GM23338 (cell line): ENCODE measurements at regions not wholly inside any gene's neighbourhood (a gene's known extent, or its start where the extent isn't known, plus 50 kb on each side); places are given as distances from the start of the nearest gene placed in this dataset.

Experiments
- ATAC-seq: fragments of 200-7000 bp; cut with Tn5 transposase; 3 replicates; pipeline ENCODE4 v1.9.1; 2020
- DNase-seq: peaks from one replicate; pipeline ENCODE4 v3.0.0-alpha.2; 2015; ENCODE audit warnings: low spot score
- H2AFZ ChIP-seq: fragments of 200-600 bp; sonication (generic); 2 replicates; pipeline ENCODE4 v1.8.0; 2016; ENCODE audit warnings: antibody characterized with exemption, mild to moderate bottlenecking, moderate library complexity
- H3F3A ChIP-seq: fragments of 200-600 bp; sonication (generic); replicated peaks from 2 replicates; pipeline ENCODE4 v1.8.0; 2017; ENCODE audit warnings: antibody characterized with exemption, mixed run types, low read depth
- H3K27ac ChIP-seq: fragments of 200-600 bp; sonication (generic); 2 replicates; pipeline ENCODE4 v1.6.1; 2016; ENCODE audit warnings: low read depth
- H3K27me3 ChIP-seq: fragments of 200-600 bp; sonication (generic); 2 replicates; pipeline ENCODE4 v1.8.0; 2016; ENCODE audit warnings: mild to moderate bottlenecking, mixed run types, moderate library complexity; ENCODE audit not compliant: insufficient read depth
- H3K36me3 ChIP-seq: fragments of 200-600 bp; sonication (generic); 2 replicates; pipeline ENCODE4 v1.8.0; 2016; ENCODE audit warnings: mild to moderate bottlenecking; ENCODE audit not compliant: insufficient read depth
- H3K4me1 ChIP-seq: fragments of 200-600 bp; sonication (generic); 2 replicates; pipeline ENCODE4 v1.8.0; 2016; ENCODE audit warnings: mild to moderate bottlenecking, moderate library complexity; ENCODE audit not compliant: insufficient read depth
- H3K4me2 ChIP-seq: fragments of 200-600 bp; sonication (generic); 2 replicates; pipeline ENCODE4 v1.7.1; 2017; ENCODE audit warnings: mixed run types
- H3K4me3 ChIP-seq: fragments of 200-600 bp; sonication (generic); 2 replicates; pipeline ENCODE4 v1.6.1; 2016; ENCODE audit warnings: mixed run types
- H3K79me2 ChIP-seq: fragments of 200-600 bp; sonication (generic); replicated peaks from 2 replicates; pipeline ENCODE4 v1.8.0; 2017; ENCODE audit warnings: mild to moderate bottlenecking; ENCODE audit not compliant: insufficient read depth
- H3K9me2 ChIP-seq: fragments of 200-600 bp; sonication (generic); 2 replicates; pipeline ENCODE4 v1.8.0; 2017; ENCODE audit not compliant: insufficient read depth
- H4K20me1 ChIP-seq: fragments of 200-600 bp; sonication (generic); replicated peaks from 2 replicates; pipeline ENCODE4 v1.8.0; 2017; ENCODE audit warnings: mild to moderate bottlenecking; ENCODE audit not compliant: insufficient read depth
- H3K27ac Mint-ChIP-seq: 2 replicates; pipeline ENCODE4 v1.8.0; 2020; ENCODE audit warnings: inconsistent platforms, mild to moderate bottlenecking, moderate library complexity, mixed read lengths
- H3K27me3 Mint-ChIP-seq: 3 replicates; pipeline ENCODE4 v1.8.0; 2022; ENCODE audit warnings: low read depth, mild to moderate bottlenecking, moderate library complexity, mixed read lengths, inconsistent platforms; ENCODE audit not compliant: insufficient read depth, poor library complexity
- H3K36me3 Mint-ChIP-seq: 3 replicates; pipeline ENCODE4 v1.8.0; 2021; ENCODE audit warnings: low read depth, mild to moderate bottlenecking, inconsistent platforms, moderate library complexity, mixed read lengths
- H3K4me1 Mint-ChIP-seq: 3 replicates; pipeline ENCODE4 v1.8.0; 2020; ENCODE audit warnings: mild to moderate bottlenecking, inconsistent platforms, mixed read lengths
- H3K4me3 Mint-ChIP-seq: 3 replicates; pipeline ENCODE4 v1.8.0; 2021; ENCODE audit warnings: moderate library complexity, mild to moderate bottlenecking, inconsistent platforms, mixed read lengths
- H3K9me3 Mint-ChIP-seq: 3 replicates; pipeline ENCODE4 v1.8.0; 2020; ENCODE audit warnings: moderate library complexity, mild to moderate bottlenecking, inconsistent platforms, mixed read lengths
- CREB1 ChIP-seq: fragments of 250-450 bp; sonication (Bioruptor Pico); IDR thresholded peaks from 2 replicates; pipeline ENCODE4 v1.5.0; 2020; ENCODE audit warnings: low read depth, mild to moderate bottlenecking, moderate library complexity
- CTCF ChIP-seq, 2 experiments: fragments of 200-600 bp in 1 of 2; sonication (generic) in 1 of 2; conservative IDR thresholded peaks; 2 replicates each; pipeline versions ENCODE4 v1.5.1 to v1.6.1; 2016 to 2017; ENCODE audit warnings: antibody characterized with exemption in 2 of 2, low read depth in 2 of 2, mild to moderate bottlenecking in 2 of 2, moderate library complexity in 1 of 2
- ETS1 ChIP-seq: IDR thresholded peaks from 2 replicates; pipeline ENCODE4 v1.6.1; 2016; ENCODE audit warnings: antibody characterized with exemption
- EZH2phosphoT487 ChIP-seq: fragments of 200-600 bp; sonication (generic); IDR thresholded peaks from one replicate; pipeline ENCODE4 v1.8.1; 2018; ENCODE audit warnings: antibody characterized with exemption; ENCODE audit not compliant: unreplicated experiment
- NANOG ChIP-seq: IDR thresholded peaks from 2 replicates; pipeline ENCODE4 v1.6.1; 2016; ENCODE audit warnings: antibody characterized with exemption, borderline replicate concordance
- STAT1 ChIP-seq: IDR thresholded peaks from one replicate; pipeline ENCODE4 v1.6.1; 2016; ENCODE audit warnings: antibody characterized with exemption; ENCODE audit not compliant: unreplicated experiment
- ZNF114 ChIP-seq: fragments of 250-450 bp; sonication (Bioruptor Pico); IDR thresholded peaks from 2 replicates; pipeline ENCODE4 v1.5.0; 2020; ENCODE audit warnings: mild to moderate bottlenecking, moderate library complexity
- ZNF331 ChIP-seq: fragments of 250-450 bp; sonication (Bioruptor Pico); IDR thresholded peaks from 2 replicates; pipeline ENCODE4 v1.5.0; 2020; ENCODE audit warnings: low read depth, mild to moderate bottlenecking, moderate library complexity
- ZNF462 ChIP-seq: fragments of 250-450 bp; sonication (Bioruptor Pico); IDR thresholded peaks from 2 replicates; pipeline ENCODE4 v1.5.0; 2020; ENCODE audit warnings: mild to moderate bottlenecking, moderate library complexity

- TF ChIP-seq CTCF (conservative IDR thresholded peaks at IDR 0.05; ENCODE audit: low read depth in 2 of 2) (no peak), CREB1 (CRISPR knock-in tag) (no peak), ZNF462 (no peak), ZNF114 (CRISPR knock-in tag) (no peak)
Measured at GRCh38 chr18:78619854-78620253, 359.8 kb upstream of the SALL3 start (continued).

- DNase-seq (no peak), ATAC-seq (no peak)
- H3K27ac ChIP-seq: no peak overlapping the region
- Mint-ChIP-seq H3K27ac (no peak overlapping the region), H3K9me3 (peaks cover 94% of the 10 kb centered on the region), H3K4me1 (no peaks in the 10 kb centered on the region), H3K36me3 (peaks cover 29% of the 10 kb centered on the region), H3K27me3 (no peaks in the 10 kb centered on the region), H3K4me3 (no peak overlapping the region)
- no peaks in the 10 kb centered on the region for H3F3A ChIP-seq
- no peaks in the 10 kb centered on the region for H3K9me2 ChIP-seq
- no peaks in the 10 kb centered on the region for H3K4me1 ChIP-seq
- no peaks in the 10 kb centered on the region for H3K36me3 ChIP-seq
- H3K4me3 ChIP-seq: no peak overlapping the region
- H3K27me3 ChIP-seq: no peaks in the 10 kb centered on the region
- H2AFZ ChIP-seq: no peak overlapping the region
- no peaks in the 10 kb centered on the region for H3K79me2 ChIP-seq
- no peak overlapping the region for H3K4me2 ChIP-seq
- no peaks in the 10 kb centered on the region for H4K20me1 ChIP-seq
- TF ChIP-seq ETS1 (no peak), EZH2phosphoT487 (no peak), NANOG (no peak), STAT1 (no peak), ZNF331 (CRISPR knock-in tag) (no peak), CTCF (conservative IDR thresholded peaks at IDR 0.05; ENCODE audit: low read depth in 2 of 2) (no peak)
Measured at GRCh38 chr18:78620326-78620725, 359.3 kb upstream of the SALL3 start.
